ENCODE measurements at regions not wholly inside any gene's neighbourhood (a gene's known extent, or its start where the extent isn't known, plus 50 kb on each side); places are given as distances from the start of the nearest gene placed in this dataset.

DNA sequence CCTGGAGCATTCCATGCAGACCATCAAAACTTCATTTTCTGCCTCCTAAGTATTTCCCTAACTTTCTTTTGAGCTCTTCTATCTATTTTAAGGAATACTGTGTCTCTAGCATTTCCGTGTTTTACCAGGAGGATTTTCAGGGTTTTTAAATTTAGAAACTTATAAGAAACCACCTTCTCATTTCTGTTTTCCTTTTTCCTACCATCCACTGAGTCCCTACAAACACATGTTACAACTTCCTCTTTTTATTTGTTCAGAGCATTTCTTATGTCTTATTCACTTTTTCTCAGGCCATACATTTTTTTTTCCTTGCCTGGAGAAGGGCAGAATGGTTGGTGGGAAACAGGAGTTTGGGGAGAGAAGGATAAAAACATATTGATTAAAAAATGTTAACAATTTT, 130.0 kb upstream of the BMP5 start (continued):
- TF ChIP-seq, protein P1, sequence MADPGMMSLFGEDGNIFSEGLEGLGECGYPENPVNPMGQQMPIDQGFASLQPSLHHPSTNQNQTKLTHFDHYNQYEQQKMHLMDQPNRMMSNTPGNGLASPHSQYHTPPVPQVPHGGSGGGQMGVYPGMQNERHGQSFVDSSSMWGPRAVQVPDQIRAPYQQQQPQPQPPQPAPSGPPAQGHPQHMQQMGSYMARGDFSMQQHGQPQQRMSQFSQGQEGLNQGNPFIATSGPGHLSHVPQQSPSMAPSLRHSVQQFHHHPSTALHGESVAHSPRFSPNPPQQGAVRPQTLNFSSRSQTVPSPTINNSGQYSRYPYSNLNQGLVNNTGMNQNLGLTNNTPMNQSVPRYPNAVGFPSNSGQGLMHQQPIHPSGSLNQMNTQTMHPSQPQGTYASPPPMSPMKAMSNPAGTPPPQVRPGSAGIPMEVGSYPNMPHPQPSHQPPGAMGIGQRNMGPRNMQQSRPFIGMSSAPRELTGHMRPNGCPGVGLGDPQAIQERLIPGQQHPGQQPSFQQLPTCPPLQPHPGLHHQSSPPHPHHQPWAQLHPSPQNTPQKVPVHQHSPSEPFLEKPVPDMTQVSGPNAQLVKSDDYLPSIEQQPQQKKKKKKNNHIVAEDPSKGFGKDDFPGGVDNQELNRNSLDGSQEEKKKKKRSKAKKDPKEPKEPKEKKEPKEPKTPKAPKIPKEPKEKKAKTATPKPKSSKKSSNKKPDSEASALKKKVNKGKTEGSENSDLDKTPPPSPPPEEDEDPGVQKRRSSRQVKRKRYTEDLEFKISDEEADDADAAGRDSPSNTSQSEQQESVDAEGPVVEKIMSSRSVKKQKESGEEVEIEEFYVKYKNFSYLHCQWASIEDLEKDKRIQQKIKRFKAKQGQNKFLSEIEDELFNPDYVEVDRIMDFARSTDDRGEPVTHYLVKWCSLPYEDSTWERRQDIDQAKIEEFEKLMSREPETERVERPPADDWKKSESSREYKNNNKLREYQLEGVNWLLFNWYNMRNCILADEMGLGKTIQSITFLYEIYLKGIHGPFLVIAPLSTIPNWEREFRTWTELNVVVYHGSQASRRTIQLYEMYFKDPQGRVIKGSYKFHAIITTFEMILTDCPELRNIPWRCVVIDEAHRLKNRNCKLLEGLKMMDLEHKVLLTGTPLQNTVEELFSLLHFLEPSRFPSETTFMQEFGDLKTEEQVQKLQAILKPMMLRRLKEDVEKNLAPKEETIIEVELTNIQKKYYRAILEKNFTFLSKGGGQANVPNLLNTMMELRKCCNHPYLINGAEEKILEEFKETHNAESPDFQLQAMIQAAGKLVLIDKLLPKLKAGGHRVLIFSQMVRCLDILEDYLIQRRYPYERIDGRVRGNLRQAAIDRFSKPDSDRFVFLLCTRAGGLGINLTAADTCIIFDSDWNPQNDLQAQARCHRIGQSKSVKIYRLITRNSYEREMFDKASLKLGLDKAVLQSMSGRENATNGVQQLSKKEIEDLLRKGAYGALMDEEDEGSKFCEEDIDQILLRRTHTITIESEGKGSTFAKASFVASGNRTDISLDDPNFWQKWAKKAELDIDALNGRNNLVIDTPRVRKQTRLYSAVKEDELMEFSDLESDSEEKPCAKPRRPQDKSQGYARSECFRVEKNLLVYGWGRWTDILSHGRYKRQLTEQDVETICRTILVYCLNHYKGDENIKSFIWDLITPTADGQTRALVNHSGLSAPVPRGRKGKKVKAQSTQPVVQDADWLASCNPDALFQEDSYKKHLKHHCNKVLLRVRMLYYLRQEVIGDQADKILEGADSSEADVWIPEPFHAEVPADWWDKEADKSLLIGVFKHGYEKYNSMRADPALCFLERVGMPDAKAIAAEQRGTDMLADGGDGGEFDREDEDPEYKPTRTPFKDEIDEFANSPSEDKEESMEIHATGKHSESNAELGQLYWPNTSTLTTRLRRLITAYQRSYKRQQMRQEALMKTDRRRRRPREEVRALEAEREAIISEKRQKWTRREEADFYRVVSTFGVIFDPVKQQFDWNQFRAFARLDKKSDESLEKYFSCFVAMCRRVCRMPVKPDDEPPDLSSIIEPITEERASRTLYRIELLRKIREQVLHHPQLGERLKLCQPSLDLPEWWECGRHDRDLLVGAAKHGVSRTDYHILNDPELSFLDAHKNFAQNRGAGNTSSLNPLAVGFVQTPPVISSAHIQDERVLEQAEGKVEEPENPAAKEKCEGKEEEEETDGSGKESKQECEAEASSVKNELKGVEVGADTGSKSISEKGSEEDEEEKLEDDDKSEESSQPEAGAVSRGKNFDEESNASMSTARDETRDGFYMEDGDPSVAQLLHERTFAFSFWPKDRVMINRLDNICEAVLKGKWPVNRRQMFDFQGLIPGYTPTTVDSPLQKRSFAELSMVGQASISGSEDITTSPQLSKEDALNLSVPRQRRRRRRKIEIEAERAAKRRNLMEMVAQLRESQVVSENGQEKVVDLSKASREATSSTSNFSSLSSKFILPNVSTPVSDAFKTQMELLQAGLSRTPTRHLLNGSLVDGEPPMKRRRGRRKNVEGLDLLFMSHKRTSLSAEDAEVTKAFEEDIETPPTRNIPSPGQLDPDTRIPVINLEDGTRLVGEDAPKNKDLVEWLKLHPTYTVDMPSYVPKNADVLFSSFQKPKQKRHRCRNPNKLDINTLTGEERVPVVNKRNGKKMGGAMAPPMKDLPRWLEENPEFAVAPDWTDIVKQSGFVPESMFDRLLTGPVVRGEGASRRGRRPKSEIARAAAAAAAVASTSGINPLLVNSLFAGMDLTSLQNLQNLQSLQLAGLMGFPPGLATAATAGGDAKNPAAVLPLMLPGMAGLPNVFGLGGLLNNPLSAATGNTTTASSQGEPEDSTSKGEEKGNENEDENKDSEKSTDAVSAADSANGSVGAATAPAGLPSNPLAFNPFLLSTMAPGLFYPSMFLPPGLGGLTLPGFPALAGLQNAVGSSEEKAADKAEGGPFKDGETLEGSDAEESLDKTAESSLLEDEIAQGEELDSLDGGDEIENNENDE (IDR thresholded peaks at IDR 0.05; ENCODE audit: insufficient replicate concordance, low read length), result no peak
- TF ChIP-seq TEAD4 (IDR thresholded peaks at IDR 0.05; ENCODE audit: low read depth, low read length) (no peak), EZH2 (IDR thresholded peaks at IDR 0.05; ENCODE audit: low read depth, low read length, severe bottlenecking) (no peak), CREB1 (IDR thresholded peaks at IDR 0.05) (no peak), KDM1A (IDR thresholded peaks at IDR 0.05; ENCODE audit: borderline replicate concordance, low read length) (no peak), RNF2 (IDR thresholded peaks at IDR 0.05; ENCODE audit: borderline replicate concordance, low read depth, low read length, missing control alignments, poor library complexity, severe bottlenecking) (no peak), RBBP5 (IDR thresholded peaks at IDR 0.05; ENCODE audit: borderline replicate concordance, low read depth, low read length) (no peak)
- TF ChIP-seq, protein P2, sequence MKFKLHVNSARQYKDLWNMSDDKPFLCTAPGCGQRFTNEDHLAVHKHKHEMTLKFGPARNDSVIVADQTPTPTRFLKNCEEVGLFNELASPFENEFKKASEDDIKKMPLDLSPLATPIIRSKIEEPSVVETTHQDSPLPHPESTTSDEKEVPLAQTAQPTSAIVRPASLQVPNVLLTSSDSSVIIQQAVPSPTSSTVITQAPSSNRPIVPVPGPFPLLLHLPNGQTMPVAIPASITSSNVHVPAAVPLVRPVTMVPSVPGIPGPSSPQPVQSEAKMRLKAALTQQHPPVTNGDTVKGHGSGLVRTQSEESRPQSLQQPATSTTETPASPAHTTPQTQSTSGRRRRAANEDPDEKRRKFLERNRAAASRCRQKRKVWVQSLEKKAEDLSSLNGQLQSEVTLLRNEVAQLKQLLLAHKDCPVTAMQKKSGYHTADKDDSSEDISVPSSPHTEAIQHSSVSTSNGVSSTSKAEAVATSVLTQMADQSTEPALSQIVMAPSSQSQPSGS (IDR thresholded peaks at IDR 0.05; ENCODE audit: low read length), result no peak
